VCaP (cell line): ENCODE measurements at regions not wholly inside any gene's neighbourhood (a gene's known extent, or its start where the extent isn't known, plus 50 kb on each side); places are given as distances from the start of the nearest gene placed in this dataset.

Experiments
- H3K27ac ChIP-seq: fragments of 450-650 bp; 2 replicates; pipeline ENCODE4 v1.5.1; 2017
- CTCF ChIP-seq: fragments of 450-650 bp; conservative IDR thresholded peaks from 2 replicates; pipeline ENCODE4 v1.5.1; 2017; ENCODE audit warnings: mild to moderate bottlenecking, moderate library complexity

GRCh38 chr16:85222155-85222863 is 110.0 kb upstream of the CIBAR2 start:
- no peak for TF ChIP-seq CTCF
- H3K27ac ChIP-seq, result no peak overlapping the region

- no peak overlapping the region for H3K27ac ChIP-seq
Measured at GRCh38 chr16:85225257-85225656, 113.0 kb upstream of the CIBAR2 start.

GRCh38 chr16:85225721-85226120 is 113.4 kb upstream of the CIBAR2 start:
- H3K27ac ChIP-seq, result no peak overlapping the region
- no peak for TF ChIP-seq CTCF

More at GRCh38 chr16:85225257-85225656, 113.0 kb upstream of the CIBAR2 start:
- TF ChIP-seq CTCF, result no peak

- TF ChIP-seq CTCF, result no peak
- H3K27ac ChIP-seq, result no peak overlapping the region
Measured at GRCh38 chr16:85227084-85227945, 115.0 kb upstream of the CIBAR2 start.

GRCh38 chr16:85227946-85228862 is 115.9 kb upstream of the CIBAR2 start:
- H3K27ac ChIP-seq, result no peak overlapping the region
- TF ChIP-seq CTCF, result no peak

- no peak overlapping the region for H3K27ac ChIP-seq
- no peak for TF ChIP-seq CTCF
Measured at GRCh38 chr16:85228970-85229430, 116.7 kb upstream of the CIBAR2 start.
